OCI-LY3 (cell line): ENCODE measurements at regions not wholly inside any gene's neighbourhood (a gene's known extent, or its start where the extent isn't known, plus 50 kb on each side); places are given as distances from the start of the nearest gene placed in this dataset.

Experiments
- EZH2phosphoT487 ChIP-seq: fragments of 200-600 bp; shearing (Covaris generic); IDR thresholded peaks from 2 replicates; pipeline ENCODE4 v1.6.1; 2018; ENCODE audit warnings: antibody characterized with exemption, mixed run types, low read depth
- TF ChIP-seq, protein P1 (sequence below): fragments of 200-600, 300-600 bp; sonication (generic); IDR thresholded peaks from 2 replicates; pipeline ENCODE4 v1.5.1; 2014; ENCODE audit warnings: antibody characterized with exemption, low read length, low read depth

GRCh38 chr5:3962113-3962512 is 366.5 kb downstream of the IRX1 start:
- TF ChIP-seq, protein P1, sequence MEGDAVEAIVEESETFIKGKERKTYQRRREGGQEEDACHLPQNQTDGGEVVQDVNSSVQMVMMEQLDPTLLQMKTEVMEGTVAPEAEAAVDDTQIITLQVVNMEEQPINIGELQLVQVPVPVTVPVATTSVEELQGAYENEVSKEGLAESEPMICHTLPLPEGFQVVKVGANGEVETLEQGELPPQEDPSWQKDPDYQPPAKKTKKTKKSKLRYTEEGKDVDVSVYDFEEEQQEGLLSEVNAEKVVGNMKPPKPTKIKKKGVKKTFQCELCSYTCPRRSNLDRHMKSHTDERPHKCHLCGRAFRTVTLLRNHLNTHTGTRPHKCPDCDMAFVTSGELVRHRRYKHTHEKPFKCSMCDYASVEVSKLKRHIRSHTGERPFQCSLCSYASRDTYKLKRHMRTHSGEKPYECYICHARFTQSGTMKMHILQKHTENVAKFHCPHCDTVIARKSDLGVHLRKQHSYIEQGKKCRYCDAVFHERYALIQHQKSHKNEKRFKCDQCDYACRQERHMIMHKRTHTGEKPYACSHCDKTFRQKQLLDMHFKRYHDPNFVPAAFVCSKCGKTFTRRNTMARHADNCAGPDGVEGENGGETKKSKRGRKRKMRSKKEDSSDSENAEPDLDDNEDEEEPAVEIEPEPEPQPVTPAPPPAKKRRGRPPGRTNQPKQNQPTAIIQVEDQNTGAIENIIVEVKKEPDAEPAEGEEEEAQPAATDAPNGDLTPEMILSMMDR, result no peak
- no peak for TF ChIP-seq EZH2phosphoT487
